ENCODE measurements at regions not wholly inside any gene's neighbourhood (a gene's known extent, or its start where the extent isn't known, plus 50 kb on each side); places are given as distances from the start of the nearest gene placed in this dataset.

DNA sequence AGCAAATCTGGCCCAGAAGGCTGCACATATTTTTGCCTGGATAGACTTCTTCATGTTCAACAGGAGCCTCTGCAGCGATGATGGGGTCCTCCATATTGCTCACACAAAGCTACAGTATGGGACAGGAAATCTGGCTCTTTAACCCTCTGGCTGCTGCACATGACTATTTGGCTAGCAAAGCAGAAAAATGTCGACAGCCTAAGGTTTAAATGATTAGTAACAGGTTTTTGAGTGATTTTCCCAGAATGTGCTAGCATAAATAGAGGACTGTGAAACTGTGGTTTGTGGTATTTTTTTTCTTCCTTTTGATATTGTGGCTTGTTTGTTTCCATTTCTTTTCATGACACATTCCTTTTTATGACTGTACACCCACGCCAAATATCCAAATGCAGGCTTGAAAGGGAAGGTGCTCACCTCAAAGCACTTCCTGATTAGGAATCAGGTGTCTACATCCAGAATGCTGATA, 120.2 kb upstream of the GK2 start:
- no peak for DNase-seq

DNA sequence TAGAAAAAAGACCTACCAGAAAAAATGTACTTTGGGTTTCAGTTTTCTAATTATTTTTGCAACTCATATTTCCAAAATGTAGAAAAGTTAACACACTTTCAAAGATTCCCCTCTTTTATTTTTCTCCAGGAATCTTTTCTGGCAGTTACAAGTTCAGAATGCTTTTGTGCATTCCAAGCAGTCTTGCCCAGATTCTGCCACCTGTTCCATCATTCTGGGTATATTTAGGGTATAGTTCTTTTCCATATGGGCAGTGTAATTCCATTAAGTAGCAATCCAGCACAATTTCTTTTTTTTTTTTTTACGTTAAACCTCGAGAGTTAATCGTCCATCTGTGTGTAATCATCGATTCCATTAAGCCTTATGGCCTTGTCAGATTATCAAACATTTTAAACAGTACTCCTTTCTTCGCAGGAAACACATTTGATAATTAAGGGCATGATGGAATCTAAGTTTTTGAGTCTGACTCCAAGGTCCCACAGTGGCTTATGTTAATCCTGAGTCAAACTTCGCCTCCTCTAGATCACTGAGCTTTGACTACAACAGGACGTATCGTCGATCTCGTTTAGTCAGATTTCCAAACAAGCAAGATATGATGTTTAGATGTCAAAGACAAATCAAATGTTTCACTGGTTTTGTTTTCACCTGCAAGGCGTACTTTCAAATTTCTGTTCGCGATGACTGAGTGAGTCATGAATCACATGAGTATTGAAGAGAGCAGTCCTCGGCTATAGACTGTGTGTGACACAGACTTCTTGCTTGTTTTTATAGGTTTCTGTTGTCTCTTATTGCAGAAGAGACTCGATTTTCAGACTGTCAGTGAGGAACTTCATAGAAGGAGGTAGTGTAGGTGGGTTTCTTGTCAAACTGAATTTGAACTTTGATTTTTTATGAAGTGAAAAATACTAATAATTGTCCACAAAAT, 118.9 kb upstream of the GK2 start:
- no peak for DNase-seq

DNA sequence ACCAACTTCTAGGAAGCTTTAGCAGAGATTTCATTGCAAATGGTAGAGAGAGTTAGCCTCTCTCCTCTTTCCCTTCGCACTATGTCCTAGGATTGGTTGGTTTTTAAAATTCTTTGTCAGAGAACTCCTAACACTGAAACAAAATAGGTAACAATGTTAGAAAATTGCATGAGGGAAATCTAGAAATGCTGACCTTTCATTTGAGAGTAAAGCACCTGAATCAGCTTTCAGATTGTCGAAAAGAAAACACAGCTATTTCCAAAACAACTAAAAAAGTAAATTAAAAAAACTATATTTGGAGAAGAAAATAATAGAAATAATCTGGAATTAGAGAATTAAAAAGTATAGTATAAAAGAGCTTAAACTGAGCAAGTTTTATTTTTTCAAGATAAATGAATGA, 108.1 kb upstream of the GK2 start:
- DNase-seq = no peak

DNA sequence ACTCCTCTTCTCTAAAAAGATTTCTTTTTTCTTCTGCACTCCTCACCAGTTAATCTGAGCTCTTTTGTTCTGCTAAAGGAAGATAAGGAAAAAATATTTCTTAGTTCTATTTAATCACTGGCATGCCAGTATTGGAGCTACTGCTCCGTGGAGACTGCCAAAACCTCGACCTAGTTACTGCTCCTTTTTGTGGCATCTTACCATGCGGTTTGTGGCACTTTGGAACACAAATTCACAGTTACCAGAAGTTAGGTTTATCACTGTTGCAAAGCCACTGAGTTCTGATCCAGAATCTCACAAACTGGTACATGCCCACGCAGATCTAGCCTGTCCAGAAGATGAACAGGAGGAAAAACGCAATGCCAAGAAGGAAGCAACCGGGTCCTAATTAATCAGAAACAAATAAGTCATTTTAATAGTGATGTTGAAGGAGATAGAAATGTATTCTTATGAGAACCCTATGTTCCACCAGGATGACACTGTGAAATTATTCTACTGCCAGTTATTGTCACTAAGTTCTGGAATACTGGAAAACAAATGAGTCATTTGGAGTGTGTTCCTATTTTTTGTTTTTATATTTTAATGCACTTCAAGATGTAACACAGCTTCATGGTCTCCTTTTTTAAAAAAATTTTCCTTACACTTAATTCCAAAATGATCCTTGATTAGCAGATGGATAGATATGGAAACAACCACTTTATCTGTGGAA, 106.7 kb upstream of the GK2 start:
- DNase-seq = no peak

DNA sequence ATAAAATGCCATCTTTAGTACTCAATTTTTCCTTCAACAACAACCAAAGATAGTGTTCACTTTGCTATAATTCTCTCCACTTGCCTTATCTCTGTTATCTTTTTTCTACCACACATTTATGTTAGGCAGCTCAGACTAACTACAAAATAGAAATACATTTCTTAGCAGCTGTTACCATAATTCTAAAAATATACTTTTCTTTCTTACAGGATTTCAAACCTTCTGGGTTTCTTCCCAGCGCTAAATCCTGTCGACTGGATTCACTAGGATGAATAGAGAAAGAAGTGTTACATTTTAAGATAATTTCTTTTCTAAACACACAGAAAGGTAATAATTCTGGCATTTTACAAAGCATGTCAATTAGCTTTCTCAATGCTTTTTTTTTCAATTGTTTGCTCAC, 105.5 kb upstream of the GK2 start:
- no peak for DNase-seq

DNA sequence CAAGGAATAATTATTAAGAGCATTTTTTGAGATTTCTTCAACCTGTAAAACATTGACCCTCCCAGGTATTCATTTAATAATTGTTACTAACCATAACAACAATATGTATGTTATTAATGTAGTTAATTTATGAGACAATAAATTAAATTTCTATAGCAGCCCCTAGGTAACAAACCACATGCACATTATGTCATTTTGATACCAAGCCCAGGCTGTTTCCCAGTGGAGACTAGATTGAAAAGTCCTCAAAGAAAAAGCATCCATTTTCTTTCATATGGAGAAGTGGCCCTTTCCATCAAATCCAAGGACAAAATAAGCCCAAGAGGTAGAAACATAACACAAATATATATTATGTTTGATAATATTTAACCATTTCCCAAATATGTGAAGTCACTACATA, 104.3 kb upstream of the GK2 start:
- DNase-seq = no peak

DNA sequence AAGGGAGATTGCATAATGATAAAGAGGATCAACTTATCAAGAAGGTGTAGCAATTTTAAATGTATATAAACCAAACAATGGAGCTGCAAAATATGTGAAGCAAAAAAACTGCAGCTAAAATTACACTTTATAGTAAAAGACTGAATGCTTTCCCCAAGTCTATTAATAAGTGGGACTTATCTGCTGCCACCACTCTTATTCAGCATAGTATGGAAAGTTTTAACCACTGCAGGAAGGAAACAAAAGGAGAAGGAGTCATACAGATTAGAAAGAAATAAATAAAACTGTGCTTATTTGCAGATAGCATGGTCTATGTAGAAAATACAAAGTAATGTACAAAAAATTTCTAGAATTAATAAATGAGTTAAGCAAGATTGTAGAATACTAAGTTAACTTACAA, 94.1 kb upstream of the GK2 start:
- DNase-seq = no peak

DNA sequence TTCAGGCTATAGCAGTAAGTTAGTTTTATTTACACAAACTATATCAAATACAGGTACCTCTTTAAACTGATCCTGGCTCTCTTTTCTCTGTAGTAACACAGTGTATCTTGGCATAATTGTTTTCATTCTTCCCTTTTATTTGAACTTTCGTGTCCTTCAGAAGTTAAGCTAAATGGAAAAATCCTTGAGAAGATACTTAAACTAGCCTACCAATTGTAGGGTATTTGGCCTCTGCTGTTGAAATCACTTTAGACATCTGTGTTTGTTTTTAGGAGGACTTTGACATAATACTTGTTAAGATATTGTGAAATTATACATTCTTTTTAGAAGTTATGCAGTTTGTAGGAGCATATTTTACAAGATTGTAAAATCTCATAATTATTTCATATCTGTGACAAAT, 90.3 kb upstream of the GK2 start:
- DNase-seq = no peak

DNA sequence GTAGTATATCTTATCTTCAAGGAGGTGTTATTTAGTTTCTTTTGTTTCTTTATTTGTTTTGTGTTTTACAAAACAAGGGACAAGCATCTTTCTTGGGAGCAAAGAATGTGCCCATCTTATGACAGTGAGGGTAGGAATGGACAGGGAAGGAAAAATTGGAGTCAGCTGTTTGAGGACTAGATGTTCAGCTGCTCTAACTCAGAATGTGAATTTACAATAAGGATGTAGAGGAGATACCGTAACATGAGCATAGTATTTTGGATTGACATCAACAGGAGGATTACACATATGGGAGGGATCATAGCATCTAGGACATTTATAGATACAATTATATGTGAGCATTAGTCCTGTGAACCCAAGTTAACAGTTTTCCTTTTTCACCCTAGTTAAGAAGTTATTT, 89.0 kb upstream of the GK2 start:
- DNase-seq = no peak

DNA sequence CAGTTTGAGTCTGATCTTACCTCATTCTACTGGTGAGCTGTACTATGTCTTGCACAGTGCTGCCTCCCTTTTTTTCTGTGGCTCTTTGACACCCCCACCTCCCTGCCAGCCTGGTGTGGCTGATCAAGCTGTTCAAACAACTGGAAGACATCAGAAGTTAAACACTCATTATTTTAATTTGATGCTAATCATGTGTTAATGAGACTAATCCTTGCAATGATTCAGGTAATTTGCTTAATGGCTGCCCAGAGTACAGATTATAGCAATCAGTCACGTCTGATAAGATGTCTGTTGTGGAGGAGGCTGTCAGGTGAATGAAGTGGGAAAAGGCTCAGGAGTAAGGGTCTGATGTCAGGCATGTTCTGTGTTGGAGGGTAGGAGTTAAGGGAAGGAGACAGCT, 87.4 kb upstream of the GK2 start:
- DNase-seq = no peak

DNA sequence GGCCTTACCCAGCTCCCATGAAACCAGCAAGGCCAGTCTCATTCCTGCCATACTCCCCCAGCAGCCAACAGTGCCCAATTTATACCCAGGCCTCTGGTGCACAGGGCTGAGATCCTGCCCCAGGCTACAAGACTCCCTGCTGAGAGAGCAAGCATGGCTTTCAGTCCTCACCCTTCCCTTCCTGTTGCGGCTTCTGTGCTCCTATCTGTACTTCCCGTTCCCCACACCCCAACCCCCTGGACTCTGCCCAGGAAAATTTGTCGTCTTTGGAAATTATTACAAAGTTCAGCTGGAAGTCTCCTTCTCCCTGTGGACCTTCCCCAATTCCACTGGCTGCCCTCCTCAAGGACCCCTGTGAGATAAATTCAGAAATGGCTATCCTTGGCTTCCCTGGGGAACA, 84.1 kb upstream of the GK2 start:
- no peak for DNase-seq

DNA sequence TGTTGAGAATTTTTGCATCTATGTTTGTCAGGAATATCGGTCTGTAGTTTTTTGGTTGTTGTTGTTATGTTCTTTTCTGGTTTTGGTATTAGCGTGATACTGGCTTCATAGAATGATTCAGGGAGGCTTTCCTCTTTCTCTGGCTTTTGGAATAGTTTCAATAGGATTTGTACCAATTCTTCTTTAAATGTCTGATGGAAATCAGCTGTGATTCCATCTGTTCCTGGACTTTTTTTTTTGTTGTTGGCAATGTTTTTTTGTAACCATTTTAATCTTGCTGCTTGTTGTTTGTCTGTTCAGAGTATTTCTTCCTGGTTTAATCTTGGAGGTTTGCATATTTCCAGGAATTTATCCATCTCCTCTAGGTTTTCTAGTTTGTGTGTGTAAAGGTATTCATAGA, 81.5 kb upstream of the GK2 start:
- no peak for DNase-seq

DNA sequence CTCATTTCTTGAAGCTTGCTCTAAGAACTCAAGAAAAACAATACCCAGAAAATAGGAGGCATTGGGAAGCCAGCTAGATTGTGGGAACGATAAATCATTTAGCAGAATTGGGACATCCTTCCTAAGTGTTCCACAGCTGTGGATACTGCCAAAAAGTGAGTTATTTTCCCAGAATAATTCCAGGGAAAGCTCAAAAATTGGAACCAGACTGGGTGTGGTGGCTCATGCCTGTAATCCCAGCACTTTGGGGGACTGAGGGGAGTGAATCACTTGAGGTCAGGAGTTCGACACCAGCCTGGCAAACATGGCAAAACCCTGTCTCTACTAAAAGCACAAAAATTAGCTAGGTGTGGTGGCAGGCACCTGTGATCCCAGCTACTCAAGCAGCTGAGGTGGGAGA, 68.2 kb upstream of the GK2 start:
- no peak for DNase-seq

DNA sequence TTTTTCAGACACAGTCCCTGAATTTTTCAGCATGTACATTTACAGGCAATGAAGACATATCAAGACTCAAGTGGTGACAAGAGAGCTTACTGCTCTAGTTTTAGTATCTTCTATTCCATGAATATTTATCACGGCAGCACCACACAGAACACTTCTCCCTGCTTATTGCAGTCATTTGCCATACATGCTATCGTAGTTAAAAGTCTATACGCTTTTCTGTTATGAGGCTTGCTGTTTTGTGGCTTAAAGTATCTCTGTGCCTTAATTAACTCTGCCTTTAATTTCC, 65.4 kb upstream of the GK2 start:
- no peak for DNase-seq

DNA sequence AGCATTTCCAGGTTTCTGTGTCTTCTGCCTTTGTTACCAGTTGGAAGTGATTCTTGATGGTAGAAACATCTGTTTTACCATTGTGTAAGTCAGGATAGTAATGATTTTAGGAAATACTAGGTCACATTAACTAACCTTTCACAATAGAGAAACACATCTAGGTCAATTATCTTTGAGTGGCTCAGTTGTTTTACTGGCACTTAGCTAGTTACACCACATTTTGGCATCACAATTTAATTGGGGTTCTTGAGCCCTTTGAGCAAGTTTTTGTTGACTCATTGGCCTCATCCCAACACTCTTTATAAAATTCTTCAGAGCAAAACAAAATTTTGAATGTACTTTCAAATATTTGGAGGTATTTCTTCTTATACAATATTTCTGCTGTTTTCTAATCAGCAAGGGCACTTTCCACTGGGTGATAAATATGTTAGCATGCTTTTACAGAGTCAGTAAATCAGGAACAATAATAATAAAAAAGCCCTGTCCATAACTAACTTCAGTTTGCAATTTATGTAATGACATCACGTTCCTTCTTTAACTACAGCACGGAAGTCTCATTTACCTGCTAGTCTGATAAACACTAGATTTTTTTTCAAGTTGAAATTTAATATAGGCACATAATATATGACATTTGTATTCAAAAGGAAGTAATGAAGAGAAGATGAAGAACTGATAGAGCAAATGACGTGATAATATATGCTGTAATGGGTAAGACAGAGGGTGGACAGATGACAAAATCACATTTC, 64.8 kb upstream of the GK2 start:
- no peak for DNase-seq

DNA sequence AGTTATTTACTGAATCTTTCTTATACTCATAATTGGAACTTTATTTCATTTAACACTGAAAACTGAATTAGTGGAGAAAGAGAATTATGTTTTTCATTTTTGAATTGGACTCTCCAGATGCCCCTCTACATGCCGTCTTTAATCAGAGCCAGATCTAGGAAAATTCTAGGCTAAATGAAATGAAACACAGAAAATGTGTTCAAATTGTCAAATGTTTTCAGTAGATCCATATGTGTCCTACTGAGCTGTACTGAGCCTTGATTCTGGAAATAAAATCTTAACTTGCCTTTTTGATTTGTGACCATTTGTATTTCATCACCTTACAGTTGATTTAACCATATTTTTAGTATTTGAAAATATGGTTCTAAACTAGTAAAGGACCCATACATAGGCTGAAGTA, 64.0 kb upstream of the GK2 start:
- DNase-seq = no peak

DNA sequence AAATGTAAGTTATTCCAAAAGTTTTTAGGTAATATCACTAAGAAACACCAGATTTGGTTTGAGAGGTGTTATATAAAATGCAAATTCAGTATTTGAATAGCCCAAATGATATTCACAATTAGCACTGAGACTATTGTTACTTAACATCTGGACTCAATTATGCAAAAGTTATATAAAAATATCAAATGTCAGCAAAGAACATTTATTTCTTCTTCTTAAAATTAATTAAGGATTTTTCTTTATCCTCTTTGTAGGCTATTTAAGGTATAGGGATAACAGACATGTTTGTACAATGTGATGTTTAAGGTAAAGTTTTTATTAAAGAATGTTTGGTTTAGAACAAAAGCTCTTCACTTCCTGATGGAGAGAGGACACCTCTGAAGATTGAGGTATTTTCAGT, 63.3 kb upstream of the GK2 start:
- DNase-seq = no peak

DNA sequence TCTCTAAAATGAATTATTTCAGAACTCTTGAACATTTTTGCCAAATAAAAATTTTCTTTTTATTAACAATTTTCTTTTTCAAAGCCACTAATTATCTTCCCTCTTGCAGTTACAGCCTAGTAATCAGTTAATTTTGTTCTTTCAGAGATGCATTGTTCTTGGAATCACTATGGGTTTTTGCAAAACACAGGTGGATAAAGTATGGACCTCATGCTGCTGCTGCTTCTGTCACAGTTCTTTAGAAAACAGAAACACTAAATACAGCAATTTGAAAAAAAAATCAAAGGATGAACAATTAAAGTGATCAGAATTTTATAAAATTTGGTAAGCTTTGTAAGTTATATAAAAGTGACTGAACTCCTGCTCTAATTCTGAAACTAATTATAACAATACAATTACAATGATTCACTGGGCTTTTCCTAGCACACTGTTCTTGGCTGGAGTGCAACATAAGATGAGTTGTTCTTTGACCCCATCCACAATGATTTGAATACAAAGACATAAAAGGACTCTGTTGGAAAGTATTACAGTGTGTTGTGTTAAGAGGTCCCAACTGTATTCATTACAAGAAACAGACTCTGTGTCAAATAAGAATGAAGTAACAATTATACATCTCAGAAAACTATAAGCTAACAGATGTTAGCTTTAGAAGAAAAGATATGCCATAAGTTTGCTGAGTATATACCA, 59.4 kb upstream of the GK2 start:
- DNase-seq = no peak

DNA sequence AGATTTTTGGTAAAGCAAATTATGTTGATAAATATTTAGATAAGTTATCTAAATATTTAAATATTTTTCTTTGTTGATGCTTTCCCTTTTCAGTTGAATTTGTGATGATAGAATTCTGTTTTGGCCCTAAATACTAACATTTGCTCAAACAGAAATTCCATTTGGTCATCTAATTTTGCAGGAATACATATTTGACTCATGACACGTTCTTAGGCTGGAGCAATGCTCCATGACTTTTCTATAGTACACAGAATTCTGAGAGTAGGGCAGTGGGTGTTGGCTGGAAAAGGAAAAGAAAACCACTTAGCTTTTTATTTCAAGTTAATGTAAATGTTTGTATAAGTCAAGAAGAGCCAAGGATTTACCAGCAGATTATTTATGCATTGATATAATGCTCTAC, 58.6 kb upstream of the GK2 start:
- DNase-seq = no peak

Measured in NCI-H2029 (cell line).